Tibial nerve (tissue), 3 donors: ENCODE measurements at regions not wholly inside any gene's neighbourhood (a gene's known extent, or its start where the extent isn't known, plus 50 kb on each side); places are given as distances from the start of the nearest gene placed in this dataset.

ENCODE experiments used
- CTCF ChIP-seq, 5 experiments: fragments of 200-600 bp in 3 of 5; fragments of 450-650 bp in 2 of 5; sonication (generic) in 3 of 5; IDR thresholded peaks; one replicate each; pipeline ENCODE4 v1.5.1; 2016 to 2019; ENCODE audit warnings: antibody characterized with exemption in 5 of 5, mild to moderate bottlenecking in 3 of 5, moderate library complexity in 2 of 5
- POLR2A ChIP-seq, 2 donors: fragments of 450-650 bp; IDR thresholded peaks; one replicate each; pipeline ENCODE4 v1.6.1; 2017; ENCODE audit warnings: antibody characterized with exemption in 2 of 2, mild to moderate bottlenecking in 2 of 2, moderate library complexity in 2 of 2

GRCh38 chr5:66438696-66439095 lies 157.5 kb upstream of the MAST4 start:
- no peak for TF ChIP-seq CTCF (IDR thresholded peaks at IDR 0.05)
- TF ChIP-seq POLR2A (IDR thresholded peaks at IDR 0.05): no peak
